Peyer's patch (tissue), 4 donors: ENCODE measurements at regions not wholly inside any gene's neighbourhood (a gene's known extent, or its start where the extent isn't known, plus 50 kb on each side); places are given as distances from the start of the nearest gene placed in this dataset.

ENCODE experiments used
- POLR2A ChIP-seq, 2 donors: fragments of 450-650 bp; IDR thresholded peaks; one replicate each; pipeline ENCODE4 v1.5.1; 2017; ENCODE audit warnings: antibody characterized with exemption in 2 of 2, mild to moderate bottlenecking in 2 of 2, moderate library complexity in 2 of 2
- TF ChIP-seq, protein P1 (sequence below), 6 experiments: fragments of 450-650 bp in 4 of 6; fragments of 200-600 bp in 2 of 6; sonication (generic) in 1 of 6; IDR thresholded peaks; one replicate each; pipeline ENCODE4 v1.5.1; 2017 to 2019; ENCODE audit warnings: antibody characterized with exemption in 6 of 6, mild to moderate bottlenecking in 3 of 6, moderate library complexity in 1 of 6

DNA sequence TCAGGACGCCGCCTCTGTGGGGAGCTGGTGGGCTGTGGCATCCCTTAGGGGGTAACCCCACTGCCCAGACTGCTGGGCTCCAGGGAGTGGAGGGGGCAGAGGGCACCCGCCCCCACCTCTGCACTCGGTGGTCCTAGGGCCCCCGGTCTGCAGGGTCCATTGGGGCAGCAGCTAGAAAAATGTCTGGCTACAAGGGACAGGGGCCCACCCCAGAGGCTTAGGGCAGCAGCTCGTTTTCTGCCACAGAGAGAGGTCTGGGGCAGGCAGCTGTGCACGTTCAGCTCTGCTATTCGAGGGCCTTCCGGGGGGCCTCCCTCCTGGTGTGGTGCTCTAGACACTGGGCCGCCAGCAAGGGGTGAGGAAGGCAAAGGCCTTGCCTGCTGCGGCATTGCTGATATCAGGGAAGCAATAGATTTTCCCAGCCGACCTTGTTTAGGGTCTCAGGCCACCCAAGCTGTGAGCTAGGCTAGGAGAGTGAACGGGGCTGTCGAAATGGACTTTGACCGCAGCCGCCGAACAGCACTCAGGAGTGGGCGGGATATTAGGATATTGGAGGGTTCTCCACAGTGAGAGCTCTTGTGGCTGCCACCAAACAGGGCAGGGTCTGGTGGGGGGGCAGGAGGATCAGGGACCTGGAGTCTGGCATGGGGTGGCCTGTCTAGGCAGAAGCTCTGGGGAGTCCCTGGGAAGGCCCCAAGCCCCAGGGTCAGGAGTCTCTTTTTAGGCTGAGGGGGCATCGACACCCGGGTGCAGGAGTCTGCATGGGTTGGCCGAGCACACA, 61.4 kb upstream of the KLF13 start:
- TF ChIP-seq, protein P1, sequence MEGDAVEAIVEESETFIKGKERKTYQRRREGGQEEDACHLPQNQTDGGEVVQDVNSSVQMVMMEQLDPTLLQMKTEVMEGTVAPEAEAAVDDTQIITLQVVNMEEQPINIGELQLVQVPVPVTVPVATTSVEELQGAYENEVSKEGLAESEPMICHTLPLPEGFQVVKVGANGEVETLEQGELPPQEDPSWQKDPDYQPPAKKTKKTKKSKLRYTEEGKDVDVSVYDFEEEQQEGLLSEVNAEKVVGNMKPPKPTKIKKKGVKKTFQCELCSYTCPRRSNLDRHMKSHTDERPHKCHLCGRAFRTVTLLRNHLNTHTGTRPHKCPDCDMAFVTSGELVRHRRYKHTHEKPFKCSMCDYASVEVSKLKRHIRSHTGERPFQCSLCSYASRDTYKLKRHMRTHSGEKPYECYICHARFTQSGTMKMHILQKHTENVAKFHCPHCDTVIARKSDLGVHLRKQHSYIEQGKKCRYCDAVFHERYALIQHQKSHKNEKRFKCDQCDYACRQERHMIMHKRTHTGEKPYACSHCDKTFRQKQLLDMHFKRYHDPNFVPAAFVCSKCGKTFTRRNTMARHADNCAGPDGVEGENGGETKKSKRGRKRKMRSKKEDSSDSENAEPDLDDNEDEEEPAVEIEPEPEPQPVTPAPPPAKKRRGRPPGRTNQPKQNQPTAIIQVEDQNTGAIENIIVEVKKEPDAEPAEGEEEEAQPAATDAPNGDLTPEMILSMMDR (IDR thresholded peaks at IDR 0.05), result no peak
- TF ChIP-seq POLR2A (IDR thresholded peaks at IDR 0.05), result no peak
